C4-2B (cell line): ENCODE measurements at regions not wholly inside any gene's neighbourhood (a gene's known extent, or its start where the extent isn't known, plus 50 kb on each side); places are given as distances from the start of the nearest gene placed in this dataset.

Experiments
- H3K27ac ChIP-seq: fragments of 450-650 bp; 2 replicates; pipeline ENCODE4 v1.5.1; 2017
- ZFX ChIP-seq: fragments of 450-650 bp; IDR thresholded peaks from 2 replicates; pipeline ENCODE4 v1.6.1; 2017
- TF ChIP-seq, protein P1 (sequence below): fragments of 450-650 bp; conservative IDR thresholded peaks from 2 replicates; pipeline ENCODE4 v1.5.1; 2017; ENCODE audit warnings: mild to moderate bottlenecking

DNA sequence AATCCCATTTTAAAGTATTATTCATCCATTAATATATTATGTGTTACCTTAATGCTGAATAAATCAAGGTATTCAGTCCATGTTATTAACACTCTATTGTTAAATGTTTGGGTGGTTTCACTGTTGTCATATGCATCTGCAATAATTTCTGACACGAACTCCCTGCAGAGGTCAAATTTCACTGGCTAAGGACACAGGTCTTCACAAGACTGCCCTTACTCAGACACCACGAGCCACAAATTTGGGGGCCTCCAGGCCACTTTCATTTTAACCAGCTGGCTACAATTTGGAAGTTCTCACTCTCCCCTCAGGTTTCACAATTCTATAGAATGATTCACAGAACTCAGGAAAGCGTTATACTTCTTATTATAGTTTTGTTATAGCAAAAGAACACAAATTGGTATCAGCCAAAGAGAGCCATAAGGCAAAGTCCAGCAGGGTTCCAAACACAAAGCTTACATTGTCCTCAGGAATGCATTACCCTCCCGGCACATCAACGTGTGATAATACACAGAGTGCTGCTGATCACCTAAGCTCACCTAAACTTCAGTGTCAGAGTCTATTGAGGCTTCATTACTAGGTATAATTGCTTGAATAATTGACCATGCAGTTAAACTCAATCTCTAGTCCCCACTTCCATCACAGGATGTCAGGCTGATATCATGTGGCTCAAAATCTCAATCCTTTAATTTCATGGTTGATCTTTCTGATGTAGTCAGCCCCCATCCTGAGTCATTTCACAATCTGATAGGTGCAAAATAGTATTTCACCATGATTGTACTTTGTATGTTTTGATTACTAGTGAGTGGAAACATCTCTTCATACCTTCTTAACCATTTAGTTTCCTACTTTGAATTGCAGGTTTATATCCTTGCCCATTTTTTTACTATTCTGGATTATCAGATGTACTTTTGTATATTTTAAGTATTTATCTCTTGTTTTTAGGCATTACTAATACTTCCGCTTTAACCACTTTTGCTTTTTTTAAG, 441.4 kb upstream of the AGTR1 start:
- TF ChIP-seq, protein P1, sequence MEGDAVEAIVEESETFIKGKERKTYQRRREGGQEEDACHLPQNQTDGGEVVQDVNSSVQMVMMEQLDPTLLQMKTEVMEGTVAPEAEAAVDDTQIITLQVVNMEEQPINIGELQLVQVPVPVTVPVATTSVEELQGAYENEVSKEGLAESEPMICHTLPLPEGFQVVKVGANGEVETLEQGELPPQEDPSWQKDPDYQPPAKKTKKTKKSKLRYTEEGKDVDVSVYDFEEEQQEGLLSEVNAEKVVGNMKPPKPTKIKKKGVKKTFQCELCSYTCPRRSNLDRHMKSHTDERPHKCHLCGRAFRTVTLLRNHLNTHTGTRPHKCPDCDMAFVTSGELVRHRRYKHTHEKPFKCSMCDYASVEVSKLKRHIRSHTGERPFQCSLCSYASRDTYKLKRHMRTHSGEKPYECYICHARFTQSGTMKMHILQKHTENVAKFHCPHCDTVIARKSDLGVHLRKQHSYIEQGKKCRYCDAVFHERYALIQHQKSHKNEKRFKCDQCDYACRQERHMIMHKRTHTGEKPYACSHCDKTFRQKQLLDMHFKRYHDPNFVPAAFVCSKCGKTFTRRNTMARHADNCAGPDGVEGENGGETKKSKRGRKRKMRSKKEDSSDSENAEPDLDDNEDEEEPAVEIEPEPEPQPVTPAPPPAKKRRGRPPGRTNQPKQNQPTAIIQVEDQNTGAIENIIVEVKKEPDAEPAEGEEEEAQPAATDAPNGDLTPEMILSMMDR = no peak
- no peak for TF ChIP-seq ZFX

DNA sequence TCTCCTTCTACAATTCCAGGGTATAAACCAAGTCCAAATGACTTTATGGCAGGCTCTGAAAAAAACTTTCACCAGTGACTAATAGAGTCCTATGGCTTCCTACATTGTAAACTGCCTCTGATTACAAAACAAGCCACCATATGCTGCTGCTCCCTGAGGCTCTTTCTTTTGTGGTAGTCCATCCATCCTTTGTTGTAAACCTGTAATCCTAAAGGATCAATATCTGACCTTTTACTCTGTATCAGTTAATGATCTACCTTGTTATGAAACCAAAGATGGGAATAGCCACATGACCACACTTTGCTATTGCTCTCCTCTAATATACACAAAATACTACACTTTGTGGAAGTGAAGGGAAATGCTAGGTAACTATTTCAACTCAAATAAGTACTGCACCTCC, 434.7 kb upstream of the AGTR1 start:
- no peak overlapping the region for H3K27ac ChIP-seq
- TF ChIP-seq, protein P1 = no peak
- TF ChIP-seq ZFX = no peak

More for the DNA sequence above, 441.4 kb upstream of the AGTR1 start:
- no peak overlapping the region for H3K27ac ChIP-seq

DNA sequence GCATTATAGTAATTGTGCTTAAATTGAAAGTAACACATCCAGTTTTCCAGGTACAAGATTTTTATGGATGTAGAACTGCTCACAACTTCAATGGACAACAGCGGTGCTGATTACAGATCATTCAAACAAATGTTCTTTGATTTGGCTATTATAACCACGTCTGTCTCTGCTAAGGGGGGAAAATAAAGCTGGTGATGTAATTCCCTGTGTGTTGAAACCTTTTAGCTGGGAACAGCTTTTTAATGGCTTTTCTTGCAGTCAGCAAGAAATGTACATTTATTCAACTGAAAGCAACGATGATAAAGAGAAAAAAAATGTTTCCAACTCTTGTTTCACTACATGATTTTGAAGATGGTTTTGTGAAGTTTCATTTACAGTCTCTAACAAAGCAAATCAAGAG, 431.9 kb upstream of the AGTR1 start:
- H3K27ac ChIP-seq = no peak overlapping the region
- TF ChIP-seq, protein P1 = no peak
- no peak for TF ChIP-seq ZFX

DNA sequence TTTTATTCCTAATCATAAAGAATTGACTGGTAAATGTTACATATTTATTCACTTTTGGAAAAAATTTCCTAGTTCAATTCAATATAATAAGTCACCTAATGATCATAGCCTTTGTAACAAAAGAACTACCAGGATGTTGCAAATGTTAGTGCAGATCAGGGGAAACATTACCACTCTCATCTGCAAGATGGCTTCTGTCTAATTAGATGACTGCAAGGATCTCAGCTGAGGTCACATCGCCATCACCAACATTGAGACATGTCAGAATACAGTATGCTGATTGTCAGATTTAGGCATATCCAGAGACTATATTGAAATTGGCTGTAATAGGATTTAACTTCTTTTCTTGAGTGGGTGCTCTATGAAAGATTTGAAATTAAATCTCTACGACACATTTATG, 431.4 kb upstream of the AGTR1 start:
- TF ChIP-seq, protein P1 = no peak
- no peak for TF ChIP-seq ZFX
- H3K27ac ChIP-seq = no peak overlapping the region

DNA sequence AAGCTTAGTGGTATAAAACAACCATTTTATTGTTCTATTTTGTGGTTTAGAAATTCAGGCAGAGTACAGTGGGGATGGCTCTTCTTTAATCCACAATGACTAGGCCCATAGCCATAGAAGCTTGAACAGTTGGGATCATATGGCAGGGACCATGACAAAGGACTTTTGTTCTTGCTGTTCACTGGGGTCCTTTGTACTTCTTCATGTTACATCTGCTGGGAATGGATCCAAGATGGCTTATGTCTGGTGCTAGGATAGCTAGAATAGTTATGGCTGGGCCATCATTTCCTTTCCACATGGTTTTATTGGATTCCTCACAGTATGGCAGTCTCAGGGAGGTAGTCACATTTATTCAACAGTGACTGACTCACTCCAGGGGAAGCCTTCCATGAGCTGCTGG, 427.9 kb upstream of the AGTR1 start:
- H3K27ac ChIP-seq = no peak overlapping the region
- TF ChIP-seq, protein P1 = no peak
- TF ChIP-seq ZFX = no peak

DNA sequence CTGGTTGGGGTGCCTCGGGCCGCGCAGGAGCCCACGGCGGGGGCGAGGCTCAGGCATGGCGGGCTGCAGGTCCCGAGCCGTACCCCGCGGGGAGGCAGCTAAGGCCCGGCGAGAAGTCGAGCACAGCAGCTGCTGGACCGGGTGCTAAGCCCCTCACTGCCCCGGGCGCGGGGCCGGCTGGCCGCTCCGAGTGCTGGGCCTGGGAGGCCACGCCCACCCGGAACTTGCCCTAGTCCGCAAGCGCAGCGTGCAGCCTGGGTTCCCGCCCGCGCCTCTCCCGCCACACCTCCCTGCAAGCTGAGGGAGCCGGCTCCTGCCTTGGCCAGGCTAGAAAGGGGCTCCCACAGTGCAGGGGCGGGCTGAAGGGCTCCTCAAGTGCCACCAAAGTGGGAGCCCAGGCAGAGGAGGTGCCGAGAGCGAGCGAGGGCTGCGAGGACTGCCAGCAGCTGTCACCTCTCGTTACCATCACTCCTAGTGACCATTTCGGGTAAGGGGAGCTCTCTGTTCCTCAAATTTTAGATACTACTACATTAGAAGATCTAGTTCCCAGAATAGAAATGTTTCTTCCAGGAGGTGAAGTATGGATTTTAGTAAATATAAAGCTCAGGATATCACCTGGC, 417.0 kb upstream of the AGTR1 start:
- TF ChIP-seq, protein P1 = no peak
- no peak for TF ChIP-seq ZFX
- no peak overlapping the region for H3K27ac ChIP-seq

DNA sequence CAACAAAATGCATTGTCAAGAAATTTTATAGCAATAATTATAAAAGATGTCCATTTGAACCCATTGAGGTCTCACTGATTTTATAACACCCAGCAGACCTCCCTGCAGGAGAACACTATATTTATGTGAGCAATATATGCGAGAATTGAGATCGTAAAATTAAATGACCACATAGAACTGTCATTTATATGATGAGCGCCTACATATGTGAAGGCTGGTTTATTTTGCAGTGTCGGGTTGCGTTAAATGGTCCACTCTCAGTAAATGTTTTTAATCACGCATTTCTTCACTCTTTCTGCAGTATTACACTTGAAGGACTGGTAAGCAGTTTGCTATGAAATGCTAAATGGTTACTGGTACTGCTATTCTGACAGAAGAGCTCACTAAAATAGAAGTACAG, 408.5 kb upstream of the AGTR1 start:
- H3K27ac ChIP-seq = no peak overlapping the region
- TF ChIP-seq ZFX = no peak
- TF ChIP-seq, protein P1 = no peak
